SKM-1 treated with dmso at 0.1 percent for 144 hours (cell line): ENCODE measurements at regions not wholly inside any gene's neighbourhood (a gene's known extent, or its start where the extent isn't known, plus 50 kb on each side); places are given as distances from the start of the nearest gene placed in this dataset.

Source experiments
- DNase-seq: peaks from one replicate; lab custom pipeline; 2025; ENCODE audit not compliant: unreplicated experiment; lab: John Stamatoyannopoulos, UW

- no peak for DNase-seq
These were observed 98.2 kb upstream of the GNAO1 start for GRCh38 chr16:56093055-56093454.

DNA sequence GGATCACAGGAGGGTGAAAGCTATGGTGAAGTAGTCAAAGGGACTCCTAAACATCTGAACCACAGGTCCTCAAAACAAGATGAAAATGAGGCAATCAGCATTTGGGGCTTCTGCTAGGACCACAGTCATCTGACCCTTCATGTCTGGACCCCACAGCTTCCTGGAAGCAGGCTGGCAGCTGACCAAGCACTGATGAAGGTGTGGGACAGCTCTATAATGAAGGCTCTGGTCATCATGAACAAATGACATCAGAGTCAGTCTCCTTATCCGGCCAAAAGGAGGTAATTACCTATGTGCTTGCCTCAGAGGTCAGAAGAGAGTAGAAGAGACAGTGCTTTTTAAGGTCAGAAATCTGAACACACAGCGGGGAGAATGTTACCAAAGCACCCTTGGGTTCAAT, 101.2 kb upstream of the GNAO1 start:
- no peak for DNase-seq

- DNase-seq = no peak
These were observed 103.7 kb upstream of the GNAO1 start for GRCh38 chr16:56087626-56088025.

DNA sequence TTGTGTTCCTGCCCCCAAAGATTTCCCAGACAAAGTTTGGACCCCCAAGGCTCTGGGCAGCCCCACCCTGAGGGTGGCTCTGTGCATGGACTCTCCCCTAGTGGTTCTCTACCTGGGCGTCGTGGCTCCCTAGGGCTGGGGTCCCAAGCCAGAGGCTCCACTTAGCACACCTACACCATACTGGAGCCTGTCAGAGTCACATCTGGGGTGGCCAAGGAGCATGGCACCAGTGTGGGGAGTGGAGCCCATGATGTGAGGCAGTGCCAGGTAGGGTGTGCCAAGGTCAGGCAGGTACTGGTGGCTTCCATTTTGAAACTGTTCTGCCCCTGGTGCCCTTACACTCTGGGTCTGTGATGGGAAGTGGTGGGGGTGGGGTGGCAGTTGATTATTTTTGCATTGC, 109.9 kb upstream of the GNAO1 start:
- DNase-seq = no peak

DNA sequence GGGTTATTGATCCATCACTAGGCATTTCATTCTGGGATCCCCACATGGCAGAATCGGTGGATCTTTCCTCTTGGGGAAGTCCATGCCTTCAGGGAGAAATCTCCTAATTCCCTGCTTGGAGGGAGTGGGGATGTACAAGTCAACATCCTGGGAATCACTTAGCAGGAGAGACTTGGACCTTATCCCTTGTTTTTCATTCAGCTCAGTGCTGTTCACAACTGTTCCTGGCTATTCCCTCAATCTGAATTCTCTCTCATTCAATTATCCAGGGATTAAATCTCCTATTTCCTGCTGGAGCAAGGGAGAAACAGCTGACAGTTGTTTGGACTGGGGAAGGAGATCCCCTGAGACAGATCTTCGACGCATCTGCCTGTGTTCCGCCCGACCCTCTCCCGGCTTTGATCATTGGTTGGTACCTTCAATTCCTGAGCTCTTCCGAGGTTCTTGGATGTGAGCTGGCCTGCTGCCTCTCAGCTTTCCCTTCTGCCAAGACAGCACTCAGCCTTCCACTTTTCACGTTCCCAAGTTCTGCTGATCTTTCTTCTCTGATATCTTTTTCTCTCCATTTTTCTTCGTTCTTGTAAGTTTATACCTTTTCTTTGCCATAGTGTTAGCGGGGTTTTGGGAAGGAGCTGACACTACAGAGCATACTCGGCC, 115.4 kb upstream of the GNAO1 start:
- DNase-seq = no peak

DNA sequence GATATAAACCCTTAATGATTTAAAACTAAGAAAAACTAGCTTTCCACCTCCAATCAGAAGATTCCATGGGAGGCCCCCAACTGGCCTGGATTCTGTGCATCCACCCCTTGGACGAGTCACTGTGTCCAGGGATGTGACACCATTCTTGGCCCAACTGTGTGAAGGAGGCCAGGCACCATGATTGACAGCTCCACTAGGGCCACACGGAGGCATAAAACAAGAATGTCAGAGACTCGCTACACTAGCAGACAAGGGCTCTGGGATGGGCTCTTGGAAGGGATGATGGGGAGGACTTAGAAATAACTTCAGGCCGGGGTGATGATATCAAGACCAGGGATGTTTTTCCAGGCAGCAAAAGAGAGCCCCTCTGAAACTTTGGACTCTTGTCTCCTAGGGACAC, 117.8 kb upstream of the GNAO1 start:
- DNase-seq = no peak

DNA sequence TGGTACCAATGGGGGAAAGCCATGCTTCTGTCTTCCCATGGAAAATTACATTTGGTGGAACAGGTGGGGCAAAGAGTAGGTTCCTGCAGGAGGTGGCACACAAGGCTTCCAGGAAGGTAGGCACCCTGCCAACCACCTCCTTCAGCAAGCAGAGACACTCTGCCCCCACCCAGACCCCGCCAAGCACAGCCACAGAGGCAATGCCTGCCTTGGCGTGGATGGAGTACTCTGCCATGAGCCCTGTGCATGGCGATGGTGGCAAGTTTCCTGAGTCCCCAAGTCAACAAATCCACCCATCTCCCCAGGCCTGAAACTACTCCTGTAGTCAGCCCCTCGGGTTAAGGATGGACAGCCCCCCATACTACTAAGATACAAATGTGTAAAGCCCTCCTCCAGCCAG, 119.2 kb upstream of the GNAO1 start:
- no peak for DNase-seq

- no peak for DNase-seq
These were observed 122.5 kb upstream of the GNAO1 start for GRCh38 chr16:56068816-56069215.

DNA sequence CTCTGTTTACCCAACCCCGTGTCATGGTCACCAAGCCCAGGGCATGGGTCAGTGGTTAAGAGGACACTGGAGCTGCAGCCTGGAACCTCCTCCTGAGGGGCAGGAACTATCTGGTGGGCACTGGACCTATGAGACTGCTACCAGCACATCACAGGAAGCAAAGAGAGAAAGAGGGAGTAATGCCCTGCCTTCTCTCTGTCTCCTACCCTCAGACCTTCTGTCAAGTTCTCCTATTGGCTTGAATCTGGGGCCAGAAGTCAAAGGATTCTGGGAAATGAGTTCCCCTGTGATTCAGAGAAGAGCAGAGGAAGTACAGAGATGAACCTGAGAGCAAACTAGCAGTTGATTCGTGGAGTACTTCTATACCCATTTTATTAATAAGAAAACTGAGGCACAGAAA, 123.0 kb upstream of the GNAO1 start:
- DNase-seq = no peak

DNA sequence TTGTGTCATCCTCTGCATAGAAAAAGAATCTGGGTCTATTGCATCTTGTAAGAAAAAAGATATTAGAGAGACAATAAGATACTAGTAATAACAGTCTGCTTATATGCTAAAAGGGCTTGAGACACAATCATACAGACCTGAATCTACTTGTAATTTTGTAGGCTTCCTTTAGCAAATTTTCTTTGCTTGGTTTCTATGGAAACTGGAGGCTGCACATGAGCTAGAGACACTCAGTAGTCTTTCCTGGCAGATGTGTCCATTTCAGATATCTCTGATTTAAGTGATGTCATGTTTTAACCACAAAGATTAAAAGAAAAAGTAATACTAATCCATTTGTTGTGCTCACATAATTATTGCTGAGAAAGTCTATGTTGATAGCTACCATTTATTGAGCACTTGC, 123.9 kb upstream of the GNAO1 start:
- DNase-seq = no peak

DNA sequence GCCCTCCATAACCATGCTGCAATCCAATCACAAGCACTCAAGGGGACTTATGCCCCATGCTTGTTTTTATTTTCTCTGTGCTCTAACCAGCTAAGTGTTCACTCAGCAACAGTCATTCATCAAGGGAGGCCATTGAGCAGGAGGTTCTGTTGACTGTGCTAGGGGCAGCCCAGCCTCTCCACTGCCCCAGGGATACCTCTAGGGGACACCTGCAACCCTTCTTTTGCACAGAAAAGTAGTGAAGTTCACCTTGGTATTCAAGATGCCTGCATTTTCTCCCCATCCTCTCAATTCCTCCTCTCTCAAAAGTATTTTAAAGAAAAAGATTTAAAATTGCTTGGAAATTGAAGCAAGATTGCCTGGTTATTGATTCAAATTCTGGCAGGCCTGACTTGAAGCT, 124.7 kb upstream of the GNAO1 start:
- DNase-seq = no peak

DNA sequence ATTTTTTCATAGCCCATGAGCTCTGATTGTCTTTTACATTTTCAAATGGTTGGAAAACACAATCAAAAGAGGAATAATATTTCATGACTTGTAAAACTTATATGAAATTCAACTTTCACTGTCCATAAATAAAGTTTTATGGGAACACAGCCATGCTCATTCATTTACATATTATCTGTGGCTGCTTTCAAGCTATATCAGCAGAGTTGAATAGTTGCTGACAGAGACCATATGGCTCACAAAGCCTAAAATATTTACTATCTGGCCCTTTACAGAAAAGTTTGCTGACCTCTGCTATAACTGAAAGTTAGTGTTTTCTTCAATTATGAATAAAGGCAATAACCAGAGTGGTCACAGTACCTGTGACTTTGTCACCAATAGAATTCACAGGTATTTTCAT, 128.2 kb upstream of the GNAO1 start:
- no peak for DNase-seq

GRCh38 chr16:56057151-56057550, 134.1 kb upstream of the GNAO1 start:
- DNase-seq = no peak

GRCh38 chr16:56050916-56051315, 140.4 kb upstream of the GNAO1 start:
- DNase-seq = no peak

DNA sequence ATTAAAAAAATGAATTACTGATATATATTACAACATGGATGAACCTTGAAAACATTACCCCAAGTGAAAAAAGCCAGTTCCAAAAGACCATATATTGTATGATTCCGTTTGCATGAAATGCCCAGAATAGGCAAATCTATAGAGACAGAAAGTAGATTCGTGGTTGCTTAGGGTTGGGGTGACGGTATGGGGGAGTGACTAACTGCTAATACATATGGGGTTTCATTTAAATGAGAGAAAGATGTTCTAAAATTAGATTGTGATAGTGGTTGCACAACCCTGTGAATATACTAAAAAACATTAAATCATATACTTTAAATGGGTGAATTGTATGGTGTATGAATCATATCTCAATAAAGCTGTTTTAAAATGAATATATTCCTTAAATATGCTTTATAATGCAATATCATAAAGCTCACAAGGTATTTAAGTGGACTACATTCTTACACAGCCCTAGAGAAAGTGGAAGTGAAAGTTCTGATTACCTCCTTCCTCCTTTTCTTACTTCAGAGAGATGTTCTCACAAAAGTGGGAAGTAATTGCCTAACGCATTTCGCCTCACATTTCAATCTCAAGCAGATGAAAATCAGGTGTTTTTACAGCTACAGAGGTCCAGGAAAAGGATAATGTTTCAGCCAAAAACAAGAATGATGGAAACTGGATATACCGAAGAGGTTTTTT, 142.7 kb upstream of the GNAO1 start:
- DNase-seq = peak; percentile 82

DNA sequence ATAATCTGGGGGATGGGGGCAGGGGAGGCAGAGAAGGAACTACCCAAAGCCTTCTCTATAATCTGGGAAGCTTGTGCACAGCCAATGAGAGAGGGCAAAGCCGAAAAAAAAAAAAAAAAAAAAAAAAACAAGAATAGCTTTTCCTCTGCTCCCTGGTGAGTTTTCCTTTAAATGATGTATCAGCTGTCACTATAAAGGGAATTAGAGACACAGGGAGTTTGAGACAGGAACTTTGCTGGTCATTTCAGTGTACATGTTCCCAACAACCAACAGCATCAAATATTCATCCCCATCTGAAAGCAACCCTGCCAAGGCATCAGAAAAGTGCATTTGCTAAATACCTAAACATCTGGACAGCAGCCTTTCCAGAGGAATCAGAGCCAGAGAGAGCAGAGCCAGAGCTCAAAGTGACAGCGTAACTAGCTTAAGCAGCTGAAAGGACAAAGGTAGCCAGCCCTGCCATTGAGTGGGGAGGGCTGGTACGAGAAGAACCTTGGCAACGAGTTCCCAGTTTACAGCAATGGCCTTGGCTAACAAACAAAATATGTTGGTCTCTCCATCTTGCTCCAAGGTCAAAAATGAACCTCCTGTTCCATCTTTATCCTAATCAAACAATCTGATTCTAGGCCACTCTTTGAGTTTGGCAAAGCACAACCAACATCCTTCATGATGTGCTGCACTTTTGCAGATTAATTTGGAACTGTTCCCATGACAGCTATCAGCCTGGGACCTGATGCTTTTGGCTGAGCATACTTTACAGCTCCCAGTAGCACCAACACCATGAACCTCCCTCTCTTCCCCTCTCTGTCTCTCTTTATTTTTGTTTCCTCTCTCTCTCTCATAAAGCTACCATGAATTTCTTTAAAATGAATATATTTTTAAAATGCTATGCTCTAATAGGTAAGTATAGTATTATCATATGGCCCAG, 143.7 kb upstream of the GNAO1 start:
- DNase-seq = no peak

- no peak for DNase-seq
These were observed 148.9 kb upstream of the GNAO1 start for GRCh38 chr16:56042416-56042815.

DNA sequence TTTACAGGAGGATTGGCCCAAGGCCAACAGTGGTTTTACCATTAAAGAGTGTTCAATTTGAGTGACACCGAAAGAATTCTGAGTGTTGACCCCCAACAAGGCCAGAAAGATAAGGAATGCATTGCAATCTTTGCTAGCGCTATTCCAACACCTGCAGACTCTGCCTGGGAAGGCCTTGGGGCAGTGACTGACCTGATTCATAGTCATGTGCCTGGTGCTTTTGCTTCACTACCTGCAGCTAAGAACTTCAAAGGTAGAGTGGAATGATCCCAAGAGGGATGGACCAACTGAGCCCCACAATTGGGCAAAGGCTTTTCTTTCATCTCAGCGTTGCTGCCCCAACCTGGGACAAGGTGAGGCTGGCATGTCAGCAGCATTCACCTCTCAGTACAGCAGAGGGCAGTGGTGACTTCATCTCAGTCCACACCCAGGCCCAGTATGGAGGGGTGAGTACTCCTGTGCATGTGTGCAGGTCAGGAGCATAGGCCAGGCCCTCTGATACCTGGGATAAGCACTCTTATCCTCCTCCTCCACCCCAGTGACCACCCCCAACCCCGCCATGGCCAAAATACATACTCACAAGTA, 149.6 kb upstream of the GNAO1 start:
- no peak for DNase-seq

DNA sequence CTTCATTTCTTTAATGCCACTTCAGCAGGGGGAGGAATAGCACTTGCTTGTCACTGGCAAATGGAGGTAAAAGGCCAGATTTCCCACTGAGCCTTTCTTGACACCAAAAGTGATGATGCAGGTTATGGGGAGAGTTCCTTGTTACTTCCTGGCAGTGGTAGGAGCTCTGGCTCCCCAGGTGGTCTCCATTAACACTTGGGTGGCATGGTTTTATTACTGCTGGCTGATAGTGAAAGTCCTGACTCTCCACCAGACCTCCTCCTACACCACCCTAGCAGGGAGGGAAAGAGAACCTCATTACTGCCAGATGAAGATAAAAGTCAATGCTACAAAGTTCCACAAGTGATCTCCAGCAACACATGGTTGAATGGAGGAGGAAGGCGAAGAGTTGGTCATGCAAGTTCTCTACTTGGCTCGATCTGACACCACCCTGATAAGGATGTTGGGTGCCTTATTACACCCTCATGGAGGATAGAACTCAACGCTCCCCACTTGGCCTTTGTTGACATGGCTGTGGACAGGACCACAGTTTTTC, 152.7 kb upstream of the GNAO1 start:
- no peak for DNase-seq

DNA sequence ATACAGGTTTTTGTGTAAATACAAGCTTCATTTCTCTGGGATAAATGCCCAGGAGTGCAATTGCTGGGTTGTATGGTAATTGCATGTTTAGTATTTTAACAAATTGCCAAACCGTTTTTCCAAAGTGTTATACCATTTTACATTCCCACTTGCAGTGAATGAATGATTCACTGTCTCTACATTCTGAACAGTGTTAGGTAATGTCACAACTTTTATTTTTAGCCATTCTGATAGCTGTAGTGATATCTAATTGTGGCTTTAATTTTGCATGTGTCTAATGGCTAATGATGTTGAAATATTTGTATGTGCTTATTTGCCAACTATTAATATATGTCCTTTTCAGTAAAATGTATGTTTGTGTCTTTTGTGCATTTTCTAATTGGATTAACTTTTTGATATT, 156.9 kb upstream of the CES5A start:
- no peak for DNase-seq

GRCh38 chr16:56029026-56029425, 153.9 kb upstream of the CES5A start:
- no peak for DNase-seq
